NCI-H226 (cell line): ENCODE measurements at regions not wholly inside any gene's neighbourhood (a gene's known extent, or its start where the extent isn't known, plus 50 kb on each side); places are given as distances from the start of the nearest gene placed in this dataset.
"Not testable (repeated sequence)": the region's sequence is repeated elsewhere in the genome, so short reads cannot be mapped to it uniquely, and the experiment has no call there.

Experiments
- DNase-seq: peaks from one replicate; pipeline ENCODE4 v3.0.0-alpha.2; 2015

- no peak for DNase-seq
Measured at GRCh38 chr9:96062031-96062430, 186.5 kb downstream of the ERCC6L2 start.

- DNase-seq, result no peak
Measured at GRCh38 chr9:96061293-96061987, 185.9 kb downstream of the ERCC6L2 start.

- no peak for DNase-seq
Measured at GRCh38 chr9:96058218-96058617, 182.7 kb downstream of the ERCC6L2 start.

GRCh38 chr9:96057155-96057554 is 181.7 kb downstream of the ERCC6L2 start:
- no peak for DNase-seq

GRCh38 chr9:96056226-96056625 is 180.7 kb downstream of the ERCC6L2 start:
- no peak for DNase-seq

GRCh38 chr9:96054248-96054647 is 178.8 kb downstream of the ERCC6L2 start:
- DNase-seq, result not testable (repeated sequence)

GRCh38 chr9:96052686-96053085 is 177.2 kb downstream of the ERCC6L2 start:
- DNase-seq, result peak; percentile 9

GRCh38 chr9:96051423-96051822 is 175.9 kb downstream of the ERCC6L2 start:
- DNase-seq, result no peak

GRCh38 chr9:96050861-96051155 is 175.3 kb downstream of the ERCC6L2 start:
- DNase-seq, result no peak

- DNase-seq, result no peak
Measured at GRCh38 chr9:96050048-96050860, 174.8 kb downstream of the ERCC6L2 start.

GRCh38 chr9:96048956-96049831 is 173.7 kb downstream of the ERCC6L2 start:
- no peak for DNase-seq

GRCh38 chr9:96048104-96048955 is 172.8 kb downstream of the ERCC6L2 start:
- DNase-seq, result no peak

GRCh38 chr9:96047741-96048103 is 172.2 kb downstream of the ERCC6L2 start:
- no peak for DNase-seq

GRCh38 chr9:96047116-96047639 is 171.7 kb downstream of the ERCC6L2 start:
- DNase-seq, result no peak

GRCh38 chr9:96045811-96046210 is 170.3 kb downstream of the ERCC6L2 start:
- no peak for DNase-seq

- DNase-seq, result no peak
Measured at GRCh38 chr9:96044401-96044800, 168.9 kb downstream of the ERCC6L2 start.

- DNase-seq, result no peak
Measured at GRCh38 chr9:96040591-96041461, 165.3 kb downstream of the ERCC6L2 start.

- no peak for DNase-seq
Measured at GRCh38 chr9:96038914-96039313, 163.4 kb downstream of the ERCC6L2 start.

GRCh38 chr9:96038271-96038670 is 162.8 kb downstream of the ERCC6L2 start:
- no peak for DNase-seq

GRCh38 chr9:96034553-96035122 is 159.1 kb downstream of the ERCC6L2 start:
- no peak for DNase-seq

GRCh38 chr9:96033896-96034295 is 158.4 kb downstream of the ERCC6L2 start:
- DNase-seq, result no peak
